PC-3 (cell line): ENCODE measurements at regions not wholly inside any gene's neighbourhood (a gene's known extent, or its start where the extent isn't known, plus 50 kb on each side); places are given as distances from the start of the nearest gene placed in this dataset.

Experiments
- ATAC-seq: fragments of 200-7000 bp; cut with Tn5 transposase; 2 replicates; pipeline ENCODE4 v1.9.1; 2020; ENCODE audit warnings: mild to moderate bottlenecking, moderate library complexity
- BruUV-seq: library from RNA; stranded (reverse); fragments of 400-500 nt; replicated peaks from 2 replicates; lab custom pipeline; 2021; lab: Mats Ljungman, UMichigan
- CTCF ChIA-PET: fragments of 300-600 bp; sonication (Branson Sonifier 250); formaldehyde crosslinking; loops from one replicate; lab custom pipeline; 2022; ENCODE audit warnings: antibody characterized with exemption; lab: Charles Lee
- POLR2A ChIA-PET: fragments of 300-600 bp; sonication (Branson Sonifier 250); formaldehyde crosslinking; loops from one replicate; lab custom pipeline; 2022; ENCODE audit warnings: antibody characterized with exemption; ENCODE audit not compliant: unreplicated experiment; lab: Charles Lee
- DNase-seq: peaks from one replicate; pipeline ENCODE4 v3.0.0-alpha.2; 2015
- H2AFZ ChIP-seq: fragments of 300-600 bp; sonication (generic); 2 replicates; pipeline ENCODE4 v1.6.0; 2016; ENCODE audit warnings: antibody characterized with exemption, low read length
- H3F3A ChIP-seq: fragments of 300-600 bp; sonication (generic); one replicate; pipeline ENCODE4 v1.6.0; 2017; ENCODE audit warnings: antibody characterized with exemption, low read length, control low read depth, mild to moderate bottlenecking; ENCODE audit not compliant: unreplicated experiment
- H3K27ac ChIP-seq: fragments of 300-600 bp; sonication (generic); 2 replicates; pipeline ENCODE4 v1.5.1; 2016; ENCODE audit warnings: mild to moderate bottlenecking, low read length
- H3K27me3 ChIP-seq: fragments of 300-600 bp; sonication (generic); 2 replicates; pipeline ENCODE4 v1.6.1; 2016; ENCODE audit warnings: low read length, mixed read lengths
- H3K36me3 ChIP-seq: fragments of 300-600 bp; sonication (generic); 2 replicates; pipeline ENCODE4 v1.6.1; 2016; ENCODE audit warnings: low read depth, mixed run types, low read length, mixed read lengths
- H3K4me1 ChIP-seq: fragments of 300-600 bp; sonication (generic); 2 replicates; pipeline ENCODE4 v1.5.1; 2016; ENCODE audit warnings: low read length; ENCODE audit not compliant: insufficient read depth
- H3K4me2 ChIP-seq: fragments of 300-600 bp; sonication (generic); 2 replicates; pipeline ENCODE4 v1.6.0; 2016; ENCODE audit warnings: low read length
- H3K4me3 ChIP-seq: fragments of 300-600 bp; sonication (generic); 2 replicates; pipeline ENCODE4 v1.5.1; 2016; ENCODE audit warnings: mild to moderate bottlenecking, low read length, mixed read lengths
- H3K79me2 ChIP-seq: fragments of 300-600 bp; sonication (generic); 2 replicates; pipeline ENCODE4 v1.6.1; 2017; ENCODE audit warnings: low read length, mixed read lengths
- H3K9ac ChIP-seq: fragments of 300-600 bp; sonication (generic); 2 replicates; pipeline ENCODE4 v1.6.0; 2016; ENCODE audit warnings: mild to moderate bottlenecking, low read length
- H3K9me2 ChIP-seq: fragments of 300-600 bp; sonication (generic); replicated peaks from 2 replicates; pipeline ENCODE4 v1.6.1; 2016; ENCODE audit warnings: mixed run types, low read length, mixed read lengths
- H3K9me3 ChIP-seq: fragments of 300-600 bp; sonication (generic); 2 replicates; pipeline ENCODE4 v1.6.1; 2016; ENCODE audit warnings: low read length, mixed read lengths
- H4K20me1 ChIP-seq: fragments of 300-600 bp; sonication (generic); 2 replicates; pipeline ENCODE4 v1.6.1; 2016; ENCODE audit warnings: low read length, mixed read lengths
- EZH2 ChIP-seq: fragments of 300-600 bp; sonication (generic); IDR thresholded peaks from one replicate; pipeline ENCODE4 v1.6.1; 2017; ENCODE audit warnings: antibody characterized with exemption, mild to moderate bottlenecking, low read length; ENCODE audit not compliant: unreplicated experiment
- EZH2phosphoT487 ChIP-seq: fragments of 300-600 bp; sonication (generic); IDR thresholded peaks from 2 replicates; pipeline ENCODE4 v1.6.1; 2018; ENCODE audit warnings: mild to moderate bottlenecking, antibody characterized with exemption, low read length, borderline replicate concordance
- intact Hi-C: fragments of 100-400 bp; cut with micrococcal nuclease; formaldehyde crosslinking; loops from 2 replicates; pipeline ENCODE4 v1.9.0; 2023
- TF ChIP-seq, protein P1 (sequence below): fragments of 300-600 bp; sonication (generic); conservative IDR thresholded peaks from 2 replicates; pipeline ENCODE4 v1.5.1; 2017; ENCODE audit warnings: antibody characterized with exemption, low read depth, mild to moderate bottlenecking, low read length

DNA sequence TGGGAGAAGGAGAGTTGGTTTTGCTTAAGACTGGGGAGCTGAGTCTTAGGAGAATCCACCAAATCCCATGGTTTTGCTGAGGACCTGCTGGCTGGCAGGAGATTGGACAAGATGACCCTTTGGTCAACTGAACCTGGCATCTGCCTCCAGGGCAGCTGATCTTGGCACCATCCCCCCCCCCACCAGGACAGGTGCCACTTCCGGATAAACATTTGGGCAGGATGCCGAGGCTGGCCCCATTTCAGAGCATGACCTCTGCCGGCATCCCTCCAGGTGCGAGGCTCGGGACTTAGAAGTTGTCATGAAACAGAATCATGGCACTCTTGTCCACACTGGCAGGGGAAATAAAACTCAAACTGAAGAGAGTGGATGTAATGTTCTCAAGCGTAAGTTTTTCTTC, 165.6 kb downstream of the MACROH2A1 start:
- H3K9me3 ChIP-seq: no peaks in the 10 kb centered on the region
- intact Hi-C loops: no loop called here
- H3K9me2 ChIP-seq: no peaks in the 10 kb centered on the region
- ChIA-PET CTCF (no interaction called here), POLR2A (no interaction called here)
- no peak overlapping the region for H3K27ac ChIP-seq
- no peaks in the 10 kb centered on the region for H3F3A ChIP-seq
- H2AFZ ChIP-seq: no peak overlapping the region
- ATAC-seq: no peak
- H3K9ac ChIP-seq: no peak overlapping the region
- H3K4me1 ChIP-seq: no peaks in the 10 kb centered on the region
- no peak for DNase-seq
- H3K27me3 ChIP-seq: no peaks in the 10 kb centered on the region
- no peaks in the 10 kb centered on the region for H4K20me1 ChIP-seq
- no peak overlapping the region for H3K4me3 ChIP-seq
- no TSS peak for BruUV-seq
- no peaks in the 10 kb centered on the region for H3K79me2 ChIP-seq
- TF ChIP-seq, protein P1, sequence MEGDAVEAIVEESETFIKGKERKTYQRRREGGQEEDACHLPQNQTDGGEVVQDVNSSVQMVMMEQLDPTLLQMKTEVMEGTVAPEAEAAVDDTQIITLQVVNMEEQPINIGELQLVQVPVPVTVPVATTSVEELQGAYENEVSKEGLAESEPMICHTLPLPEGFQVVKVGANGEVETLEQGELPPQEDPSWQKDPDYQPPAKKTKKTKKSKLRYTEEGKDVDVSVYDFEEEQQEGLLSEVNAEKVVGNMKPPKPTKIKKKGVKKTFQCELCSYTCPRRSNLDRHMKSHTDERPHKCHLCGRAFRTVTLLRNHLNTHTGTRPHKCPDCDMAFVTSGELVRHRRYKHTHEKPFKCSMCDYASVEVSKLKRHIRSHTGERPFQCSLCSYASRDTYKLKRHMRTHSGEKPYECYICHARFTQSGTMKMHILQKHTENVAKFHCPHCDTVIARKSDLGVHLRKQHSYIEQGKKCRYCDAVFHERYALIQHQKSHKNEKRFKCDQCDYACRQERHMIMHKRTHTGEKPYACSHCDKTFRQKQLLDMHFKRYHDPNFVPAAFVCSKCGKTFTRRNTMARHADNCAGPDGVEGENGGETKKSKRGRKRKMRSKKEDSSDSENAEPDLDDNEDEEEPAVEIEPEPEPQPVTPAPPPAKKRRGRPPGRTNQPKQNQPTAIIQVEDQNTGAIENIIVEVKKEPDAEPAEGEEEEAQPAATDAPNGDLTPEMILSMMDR: no peak
- TF ChIP-seq EZH2: no peak
- no peak for TF ChIP-seq EZH2phosphoT487
- no peaks in the 10 kb centered on the region for H3K36me3 ChIP-seq
- H3K4me2 ChIP-seq: no peak overlapping the region

DNA sequence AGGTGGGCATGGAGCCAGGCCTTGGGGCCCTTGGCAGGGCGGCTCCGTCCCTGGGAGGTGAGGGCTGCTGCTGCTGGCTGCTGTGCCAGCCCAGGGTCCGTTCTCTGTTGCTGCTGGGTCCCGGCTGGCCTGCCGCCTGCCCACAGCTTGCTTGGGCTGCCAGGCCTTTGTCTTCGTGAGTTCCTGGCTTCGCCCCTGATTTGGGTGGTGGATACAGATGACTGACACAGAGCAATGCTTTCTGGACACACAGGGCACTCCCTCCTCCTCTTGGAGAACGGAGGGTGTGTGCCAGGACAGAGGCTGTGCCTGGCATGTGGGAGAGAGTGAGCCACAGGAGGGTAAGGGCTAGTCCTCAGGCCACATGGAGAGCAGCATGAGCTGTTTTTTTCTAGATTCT, 166.1 kb downstream of the MACROH2A1 start:
- no peak for ATAC-seq
- H3K36me3 ChIP-seq: no peaks in the 10 kb centered on the region
- no peaks in the 10 kb centered on the region for H3K4me1 ChIP-seq
- H3K9ac ChIP-seq: no peak overlapping the region
- no peak overlapping the region for H3K4me2 ChIP-seq
- H4K20me1 ChIP-seq: no peaks in the 10 kb centered on the region
- no TSS peak for BruUV-seq
- H3K4me3 ChIP-seq: no peak overlapping the region
- H3K9me2 ChIP-seq: no peaks in the 10 kb centered on the region
- H3K27ac ChIP-seq: no peak overlapping the region
- H3K9me3 ChIP-seq: no peaks in the 10 kb centered on the region
- no peak overlapping the region for H2AFZ ChIP-seq
- POLR2A ChIA-PET: no interaction called here
- no peaks in the 10 kb centered on the region for H3F3A ChIP-seq
- DNase-seq: no peak
- no peaks in the 10 kb centered on the region for H3K79me2 ChIP-seq
- CTCF ChIA-PET: interaction anchor here (0.5 kb wide), 1 partner anchor 45 kb away, joined by 5 read pairs; no protein-coding TSS in a partner anchor
- H3K27me3 ChIP-seq: no peaks in the 10 kb centered on the region
- no peak for TF ChIP-seq EZH2phosphoT487
- TF ChIP-seq, protein P1: no peak
- no peak for TF ChIP-seq EZH2
- intact Hi-C loops: no loop called here

DNA sequence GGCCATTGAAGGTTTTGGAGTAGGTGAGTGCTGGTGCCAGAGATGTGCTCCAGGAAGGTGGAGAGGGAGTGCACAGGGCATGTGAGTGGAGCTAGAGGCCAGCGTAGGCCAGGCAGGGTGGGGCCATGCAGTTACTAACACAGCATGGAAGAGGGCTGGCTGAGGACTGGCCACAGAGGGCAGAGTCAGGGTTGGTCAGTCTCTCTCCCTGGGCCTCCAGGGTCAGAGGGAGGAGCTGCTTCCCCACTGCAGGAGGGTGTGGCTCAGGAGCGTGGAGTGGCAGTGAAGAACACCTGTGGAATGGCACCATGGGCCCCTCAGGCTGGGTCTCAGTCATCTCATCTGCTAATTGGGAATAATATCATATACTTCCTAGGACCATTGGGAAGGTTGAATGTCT, 167.7 kb downstream of the MACROH2A1 start:
- intact Hi-C loops: no loop called here
- no TSS peak for BruUV-seq
- H2AFZ ChIP-seq: no peak overlapping the region

More for the DNA sequence above, 167.7 kb downstream of the MACROH2A1 start:
- H3K9me3 ChIP-seq: no peaks in the 10 kb centered on the region
- H4K20me1 ChIP-seq: no peaks in the 10 kb centered on the region
- H3K4me3 ChIP-seq: no peak overlapping the region
- H3K27ac ChIP-seq: no peak overlapping the region
- H3K79me2 ChIP-seq: no peaks in the 10 kb centered on the region
- DNase-seq (no peak), ATAC-seq (no peak)
- CTCF ChIA-PET: no interaction called here
- H3K4me1 ChIP-seq: no peaks in the 10 kb centered on the region
- H3K27me3 ChIP-seq: no peaks in the 10 kb centered on the region
- H3K9ac ChIP-seq: no peak overlapping the region
- H3K36me3 ChIP-seq: no peaks in the 10 kb centered on the region
- TF ChIP-seq EZH2: no peak
- TF ChIP-seq, protein P1: no peak
- TF ChIP-seq EZH2phosphoT487: no peak
- no peaks in the 10 kb centered on the region for H3K9me2 ChIP-seq
- H3F3A ChIP-seq: no peaks in the 10 kb centered on the region
- H3K4me2 ChIP-seq: no peak overlapping the region
- POLR2A ChIA-PET: no interaction called here
